GM23338 (cell line): ENCODE measurements at regions not wholly inside any gene's neighbourhood (a gene's known extent, or its start where the extent isn't known, plus 50 kb on each side); places are given as distances from the start of the nearest gene placed in this dataset.

ENCODE experiments used
- CREB1 ChIP-seq: fragments of 250-450 bp; sonication (Bioruptor Pico); IDR thresholded peaks from 2 replicates; pipeline ENCODE4 v1.5.0; 2020; ENCODE audit warnings: low read depth, mild to moderate bottlenecking, moderate library complexity
- EZH2 ChIP-seq: fragments of 200-600 bp; sonication (generic); IDR thresholded peaks from one replicate; pipeline ENCODE4 v1.8.0; 2017; ENCODE audit warnings: antibody characterized with exemption, mild to moderate bottlenecking, low read depth; ENCODE audit not compliant: unreplicated experiment
- EZH2phosphoT487 ChIP-seq: fragments of 200-600 bp; sonication (generic); IDR thresholded peaks from one replicate; pipeline ENCODE4 v1.8.1; 2018; ENCODE audit warnings: antibody characterized with exemption; ENCODE audit not compliant: unreplicated experiment
- JUNB ChIP-seq: IDR thresholded peaks from one replicate; pipeline ENCODE4 v1.6.1; 2016; ENCODE audit warnings: antibody characterized with exemption; ENCODE audit not compliant: unreplicated experiment
- NANOG ChIP-seq: IDR thresholded peaks from 2 replicates; pipeline ENCODE4 v1.6.1; 2016; ENCODE audit warnings: antibody characterized with exemption, borderline replicate concordance
- POLR2AphosphoS5 ChIP-seq: IDR thresholded peaks from 2 replicates; pipeline ENCODE4 v1.6.1; 2016; ENCODE audit warnings: antibody characterized with exemption, low read depth
- STAT1 ChIP-seq: IDR thresholded peaks from one replicate; pipeline ENCODE4 v1.6.1; 2016; ENCODE audit warnings: antibody characterized with exemption; ENCODE audit not compliant: unreplicated experiment
- TF ChIP-seq, protein P1 (sequence below), 2 experiments: fragments of 200-600 bp in 1 of 2; sonication (generic) in 1 of 2; conservative IDR thresholded peaks; 2 replicates each; pipeline versions ENCODE4 v1.5.1 to v1.6.1; 2016 to 2017; ENCODE audit warnings: antibody characterized with exemption in 2 of 2, low read depth in 2 of 2, mild to moderate bottlenecking in 2 of 2, moderate library complexity in 1 of 2
- TF ChIP-seq, protein P2 (sequence below): IDR thresholded peaks from one replicate; pipeline ENCODE4 v1.6.1; 2018; ENCODE audit warnings: antibody characterized with exemption; ENCODE audit not compliant: unreplicated experiment
- TF ChIP-seq, protein P3 (sequence below): IDR thresholded peaks from 2 replicates; pipeline ENCODE4 v1.6.1; 2016; ENCODE audit warnings: antibody characterized with exemption

DNA sequence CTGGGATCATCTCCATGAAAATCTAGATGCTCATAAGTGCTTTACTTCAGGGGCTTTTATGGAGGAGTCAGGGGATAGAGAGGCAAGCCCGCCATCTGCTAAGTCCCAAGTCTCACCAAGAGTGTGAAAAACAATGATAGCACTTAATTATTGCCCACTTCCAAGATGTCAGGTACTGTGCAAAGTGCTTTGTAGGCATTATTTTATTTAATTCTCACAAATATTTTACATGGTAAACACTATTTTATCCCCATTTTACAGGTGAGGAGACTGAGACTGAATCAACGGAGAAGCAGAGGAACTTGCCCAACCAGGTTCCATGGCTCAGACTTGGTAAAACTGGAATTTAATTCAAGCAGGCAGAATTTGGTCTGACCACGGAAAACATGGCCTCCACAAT, 147.5 kb downstream of the ACKR3 start:
- TF ChIP-seq, protein P1, sequence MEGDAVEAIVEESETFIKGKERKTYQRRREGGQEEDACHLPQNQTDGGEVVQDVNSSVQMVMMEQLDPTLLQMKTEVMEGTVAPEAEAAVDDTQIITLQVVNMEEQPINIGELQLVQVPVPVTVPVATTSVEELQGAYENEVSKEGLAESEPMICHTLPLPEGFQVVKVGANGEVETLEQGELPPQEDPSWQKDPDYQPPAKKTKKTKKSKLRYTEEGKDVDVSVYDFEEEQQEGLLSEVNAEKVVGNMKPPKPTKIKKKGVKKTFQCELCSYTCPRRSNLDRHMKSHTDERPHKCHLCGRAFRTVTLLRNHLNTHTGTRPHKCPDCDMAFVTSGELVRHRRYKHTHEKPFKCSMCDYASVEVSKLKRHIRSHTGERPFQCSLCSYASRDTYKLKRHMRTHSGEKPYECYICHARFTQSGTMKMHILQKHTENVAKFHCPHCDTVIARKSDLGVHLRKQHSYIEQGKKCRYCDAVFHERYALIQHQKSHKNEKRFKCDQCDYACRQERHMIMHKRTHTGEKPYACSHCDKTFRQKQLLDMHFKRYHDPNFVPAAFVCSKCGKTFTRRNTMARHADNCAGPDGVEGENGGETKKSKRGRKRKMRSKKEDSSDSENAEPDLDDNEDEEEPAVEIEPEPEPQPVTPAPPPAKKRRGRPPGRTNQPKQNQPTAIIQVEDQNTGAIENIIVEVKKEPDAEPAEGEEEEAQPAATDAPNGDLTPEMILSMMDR (conservative IDR thresholded peaks at IDR 0.05; ENCODE audit: low read depth in 2 of 2): no peak
- no peak for TF ChIP-seq EZH2
- no peak for TF ChIP-seq POLR2AphosphoS5
- TF ChIP-seq, protein P2, sequence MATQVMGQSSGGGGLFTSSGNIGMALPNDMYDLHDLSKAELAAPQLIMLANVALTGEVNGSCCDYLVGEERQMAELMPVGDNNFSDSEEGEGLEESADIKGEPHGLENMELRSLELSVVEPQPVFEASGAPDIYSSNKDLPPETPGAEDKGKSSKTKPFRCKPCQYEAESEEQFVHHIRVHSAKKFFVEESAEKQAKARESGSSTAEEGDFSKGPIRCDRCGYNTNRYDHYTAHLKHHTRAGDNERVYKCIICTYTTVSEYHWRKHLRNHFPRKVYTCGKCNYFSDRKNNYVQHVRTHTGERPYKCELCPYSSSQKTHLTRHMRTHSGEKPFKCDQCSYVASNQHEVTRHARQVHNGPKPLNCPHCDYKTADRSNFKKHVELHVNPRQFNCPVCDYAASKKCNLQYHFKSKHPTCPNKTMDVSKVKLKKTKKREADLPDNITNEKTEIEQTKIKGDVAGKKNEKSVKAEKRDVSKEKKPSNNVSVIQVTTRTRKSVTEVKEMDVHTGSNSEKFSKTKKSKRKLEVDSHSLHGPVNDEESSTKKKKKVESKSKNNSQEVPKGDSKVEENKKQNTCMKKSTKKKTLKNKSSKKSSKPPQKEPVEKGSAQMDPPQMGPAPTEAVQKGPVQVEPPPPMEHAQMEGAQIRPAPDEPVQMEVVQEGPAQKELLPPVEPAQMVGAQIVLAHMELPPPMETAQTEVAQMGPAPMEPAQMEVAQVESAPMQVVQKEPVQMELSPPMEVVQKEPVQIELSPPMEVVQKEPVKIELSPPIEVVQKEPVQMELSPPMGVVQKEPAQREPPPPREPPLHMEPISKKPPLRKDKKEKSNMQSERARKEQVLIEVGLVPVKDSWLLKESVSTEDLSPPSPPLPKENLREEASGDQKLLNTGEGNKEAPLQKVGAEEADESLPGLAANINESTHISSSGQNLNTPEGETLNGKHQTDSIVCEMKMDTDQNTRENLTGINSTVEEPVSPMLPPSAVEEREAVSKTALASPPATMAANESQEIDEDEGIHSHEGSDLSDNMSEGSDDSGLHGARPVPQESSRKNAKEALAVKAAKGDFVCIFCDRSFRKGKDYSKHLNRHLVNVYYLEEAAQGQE: no peak
- TF ChIP-seq STAT1: no peak
- TF ChIP-seq EZH2phosphoT487: no peak
- no peak for TF ChIP-seq JUNB
- no peak for TF ChIP-seq CREB1 (CRISPR knock-in tag)
- no peak for TF ChIP-seq NANOG
- TF ChIP-seq, protein P3, sequence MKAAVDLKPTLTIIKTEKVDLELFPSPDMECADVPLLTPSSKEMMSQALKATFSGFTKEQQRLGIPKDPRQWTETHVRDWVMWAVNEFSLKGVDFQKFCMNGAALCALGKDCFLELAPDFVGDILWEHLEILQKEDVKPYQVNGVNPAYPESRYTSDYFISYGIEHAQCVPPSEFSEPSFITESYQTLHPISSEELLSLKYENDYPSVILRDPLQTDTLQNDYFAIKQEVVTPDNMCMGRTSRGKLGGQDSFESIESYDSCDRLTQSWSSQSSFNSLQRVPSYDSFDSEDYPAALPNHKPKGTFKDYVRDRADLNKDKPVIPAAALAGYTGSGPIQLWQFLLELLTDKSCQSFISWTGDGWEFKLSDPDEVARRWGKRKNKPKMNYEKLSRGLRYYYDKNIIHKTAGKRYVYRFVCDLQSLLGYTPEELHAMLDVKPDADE: no peak
